Liver (tissue), 8 donors: ENCODE measurements at regions not wholly inside any gene's neighbourhood (a gene's known extent, or its start where the extent isn't known, plus 50 kb on each side); places are given as distances from the start of the nearest gene placed in this dataset.

ENCODE experiments used
- DNase-seq: peaks from one replicate; pipeline ENCODE4 v3.0.0-alpha.2; 2017; ENCODE audit warnings: low spot score
- H3K27ac ChIP-seq, 2 donors: one replicate each; pipeline ENCODE4 v1.7.0; 2013; ENCODE audit warnings: inconsistent platforms in 2 of 2, low read length in 2 of 2, control low read depth in 1 of 2, low read depth in 1 of 2, mild to moderate bottlenecking in 1 of 2
- H3K27me3 ChIP-seq, 4 donors: one replicate each; pipeline versions ENCODE4 v1.6.1 to v1.7.0; 2013; ENCODE audit warnings: low read length in 3 of 4, inconsistent platforms in 1 of 4, mild to moderate bottlenecking in 1 of 4, moderate library complexity in 1 of 4; ENCODE audit not compliant: control insufficient read depth in 4 of 4, insufficient read depth in 4 of 4
- H3K36me3 ChIP-seq, 4 donors: one replicate each; pipeline versions ENCODE4 v1.6.1 to v1.7.0; 2013; ENCODE audit warnings: low read length in 3 of 4, mild to moderate bottlenecking in 3 of 4, low read depth in 1 of 4, moderate library complexity in 1 of 4; ENCODE audit not compliant: control insufficient read depth in 4 of 4, insufficient read depth in 3 of 4
- H3K4me1 ChIP-seq, 4 donors: one replicate each; pipeline versions ENCODE4 v1.6.1 to v1.7.0; 2013; ENCODE audit warnings: low read length in 3 of 4, mild to moderate bottlenecking in 3 of 4, moderate library complexity in 1 of 4; ENCODE audit not compliant: control insufficient read depth in 4 of 4, insufficient read depth in 4 of 4
- H3K4me3 ChIP-seq, 3 donors: one replicate each; pipeline versions ENCODE4 v1.6.1 to v1.7.0; 2013; ENCODE audit warnings: low read length in 3 of 3, control low read depth in 1 of 3, low read depth in 1 of 3, mild to moderate bottlenecking in 1 of 3
- H3K9ac ChIP-seq, 2 donors: one replicate each; pipeline ENCODE4 v1.7.0; 2013; ENCODE audit warnings: low read length in 2 of 2, mild to moderate bottlenecking in 2 of 2, moderate library complexity in 2 of 2, control low read depth in 1 of 2, low read depth in 1 of 2
- H3K9me3 ChIP-seq, 4 donors: one replicate each; pipeline versions ENCODE4 v1.6.1 to v1.7.0; 2013; ENCODE audit warnings: low read length in 3 of 4; ENCODE audit not compliant: control insufficient read depth in 4 of 4
- EGR1 ChIP-seq, 2 donors: IDR thresholded peaks; 2 replicates each; pipeline ENCODE4 v1.6.1; 2016 to 2018; ENCODE audit warnings: antibody characterized with exemption in 2 of 2, low read depth in 2 of 2
- GABPA ChIP-seq, 2 donors: IDR thresholded peaks in 1 of 2; conservative IDR thresholded peaks in 1 of 2; 2 replicates each; pipeline ENCODE4 v1.6.1; 2016; ENCODE audit warnings: antibody characterized with exemption in 2 of 2, mild to moderate bottlenecking in 1 of 2, moderate library complexity in 1 of 2
- NR2F2 ChIP-seq: IDR thresholded peaks from 2 replicates; pipeline ENCODE4 v1.6.1; 2016; ENCODE audit warnings: antibody characterized with exemption
- RXRA ChIP-seq, 2 donors: IDR thresholded peaks; 2 replicates each; pipeline ENCODE4 v1.6.1; 2017 to 2018; ENCODE audit warnings: antibody characterized with exemption in 2 of 2, mild to moderate bottlenecking in 1 of 2
- SP1 ChIP-seq: IDR thresholded peaks from 2 replicates; pipeline ENCODE4 v1.6.1; 2018; ENCODE audit warnings: antibody characterized with exemption, mild to moderate bottlenecking
- YY1 ChIP-seq: IDR thresholded peaks from 2 replicates; pipeline ENCODE4 v1.6.1; 2016; ENCODE audit warnings: antibody characterized with exemption, mild to moderate bottlenecking
- WGBS: extraction: QIAGEN DNeasy Blood & Tissue Kit; methylation state at CpG from one replicate; pipeline ENCODE4 v1.1.7; 2013; 5-methylcytosine and 5-hydroxymethylcytosine counted together
- TF ChIP-seq, protein P1 (sequence below): IDR thresholded peaks from 2 replicates; pipeline ENCODE4 v1.6.1; 2016; ENCODE audit warnings: antibody characterized with exemption
- TF ChIP-seq, protein P2 (sequence below): IDR thresholded peaks from 2 replicates; pipeline ENCODE4 v1.6.1; 2016; ENCODE audit warnings: antibody characterized with exemption
- TF ChIP-seq, protein P3 (sequence below): IDR thresholded peaks from 2 replicates; pipeline ENCODE4 v1.6.1; 2016; ENCODE audit warnings: antibody characterized with exemption, mild to moderate bottlenecking
- TF ChIP-seq, protein P4 (sequence below): fragments of 150-350 bp; IDR thresholded peaks from 2 replicates; pipeline ENCODE4 v1.5.1; 2017; ENCODE audit warnings: improper control_type of control experiment, low read depth, low read length; ENCODE audit not compliant: missing input control
- TF ChIP-seq, protein P5 (sequence below): IDR thresholded peaks from 2 replicates; pipeline ENCODE4 v1.6.1; 2016; ENCODE audit warnings: antibody characterized with exemption
- donor health status: healthy.
- donor health status: healthy.
- donor health status: healthy.
- donor health status: healthy.
- donor health status: healthy.

DNA sequence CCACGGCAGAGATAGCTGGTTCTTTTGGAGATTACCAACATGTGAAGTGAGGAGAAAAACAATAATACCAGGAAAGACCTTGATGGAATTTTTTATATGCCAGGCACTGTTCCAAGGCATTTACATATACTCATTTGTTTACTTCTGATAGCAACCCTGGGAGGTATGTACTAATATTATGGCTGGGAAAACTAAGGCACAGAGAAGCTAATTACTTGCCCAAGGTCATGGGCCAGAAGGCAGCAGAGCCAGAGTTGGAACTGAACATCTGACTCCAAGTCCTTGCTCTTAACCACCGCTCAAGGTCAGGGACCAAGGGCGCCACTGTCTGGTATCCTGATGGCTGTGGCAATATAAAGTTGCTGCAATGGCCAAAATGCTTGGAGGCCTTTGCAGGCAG lies 97.0 kb upstream of the KCNG1 start:
- H3K4me1 ChIP-seq = no peaks in the 10 kb centered on the region
- no peaks in the 10 kb centered on the region for H3K36me3 ChIP-seq
- H3K9ac ChIP-seq = no peak overlapping the region
- no peaks in the 10 kb centered on the region for H3K9me3 ChIP-seq
- H3K4me3 ChIP-seq = no peak overlapping the region
- peaks cover 0 to 13% (median 2%) of the 10 kb centered on the region in 4 donors for H3K27me3 ChIP-seq
- no peak for DNase-seq
- WGBS = 81% methylated on average over 3 of the region's 3 CpGs
- no peak overlapping the region for H3K27ac ChIP-seq
- TF ChIP-seq, protein P1, sequence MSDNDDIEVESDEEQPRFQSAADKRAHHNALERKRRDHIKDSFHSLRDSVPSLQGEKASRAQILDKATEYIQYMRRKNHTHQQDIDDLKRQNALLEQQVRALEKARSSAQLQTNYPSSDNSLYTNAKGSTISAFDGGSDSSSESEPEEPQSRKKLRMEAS = no peak
- TF ChIP-seq EGR1 (IDR thresholded peaks at IDR 0.05; ENCODE audit: low read depth in 2 of 2) (no peak), YY1 (no peak)
- TF ChIP-seq, protein P2, sequence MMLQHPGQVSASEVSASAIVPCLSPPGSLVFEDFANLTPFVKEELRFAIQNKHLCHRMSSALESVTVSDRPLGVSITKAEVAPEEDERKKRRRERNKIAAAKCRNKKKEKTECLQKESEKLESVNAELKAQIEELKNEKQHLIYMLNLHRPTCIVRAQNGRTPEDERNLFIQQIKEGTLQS = no peak
- TF ChIP-seq, protein P3, sequence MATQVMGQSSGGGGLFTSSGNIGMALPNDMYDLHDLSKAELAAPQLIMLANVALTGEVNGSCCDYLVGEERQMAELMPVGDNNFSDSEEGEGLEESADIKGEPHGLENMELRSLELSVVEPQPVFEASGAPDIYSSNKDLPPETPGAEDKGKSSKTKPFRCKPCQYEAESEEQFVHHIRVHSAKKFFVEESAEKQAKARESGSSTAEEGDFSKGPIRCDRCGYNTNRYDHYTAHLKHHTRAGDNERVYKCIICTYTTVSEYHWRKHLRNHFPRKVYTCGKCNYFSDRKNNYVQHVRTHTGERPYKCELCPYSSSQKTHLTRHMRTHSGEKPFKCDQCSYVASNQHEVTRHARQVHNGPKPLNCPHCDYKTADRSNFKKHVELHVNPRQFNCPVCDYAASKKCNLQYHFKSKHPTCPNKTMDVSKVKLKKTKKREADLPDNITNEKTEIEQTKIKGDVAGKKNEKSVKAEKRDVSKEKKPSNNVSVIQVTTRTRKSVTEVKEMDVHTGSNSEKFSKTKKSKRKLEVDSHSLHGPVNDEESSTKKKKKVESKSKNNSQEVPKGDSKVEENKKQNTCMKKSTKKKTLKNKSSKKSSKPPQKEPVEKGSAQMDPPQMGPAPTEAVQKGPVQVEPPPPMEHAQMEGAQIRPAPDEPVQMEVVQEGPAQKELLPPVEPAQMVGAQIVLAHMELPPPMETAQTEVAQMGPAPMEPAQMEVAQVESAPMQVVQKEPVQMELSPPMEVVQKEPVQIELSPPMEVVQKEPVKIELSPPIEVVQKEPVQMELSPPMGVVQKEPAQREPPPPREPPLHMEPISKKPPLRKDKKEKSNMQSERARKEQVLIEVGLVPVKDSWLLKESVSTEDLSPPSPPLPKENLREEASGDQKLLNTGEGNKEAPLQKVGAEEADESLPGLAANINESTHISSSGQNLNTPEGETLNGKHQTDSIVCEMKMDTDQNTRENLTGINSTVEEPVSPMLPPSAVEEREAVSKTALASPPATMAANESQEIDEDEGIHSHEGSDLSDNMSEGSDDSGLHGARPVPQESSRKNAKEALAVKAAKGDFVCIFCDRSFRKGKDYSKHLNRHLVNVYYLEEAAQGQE = no peak

DNA sequence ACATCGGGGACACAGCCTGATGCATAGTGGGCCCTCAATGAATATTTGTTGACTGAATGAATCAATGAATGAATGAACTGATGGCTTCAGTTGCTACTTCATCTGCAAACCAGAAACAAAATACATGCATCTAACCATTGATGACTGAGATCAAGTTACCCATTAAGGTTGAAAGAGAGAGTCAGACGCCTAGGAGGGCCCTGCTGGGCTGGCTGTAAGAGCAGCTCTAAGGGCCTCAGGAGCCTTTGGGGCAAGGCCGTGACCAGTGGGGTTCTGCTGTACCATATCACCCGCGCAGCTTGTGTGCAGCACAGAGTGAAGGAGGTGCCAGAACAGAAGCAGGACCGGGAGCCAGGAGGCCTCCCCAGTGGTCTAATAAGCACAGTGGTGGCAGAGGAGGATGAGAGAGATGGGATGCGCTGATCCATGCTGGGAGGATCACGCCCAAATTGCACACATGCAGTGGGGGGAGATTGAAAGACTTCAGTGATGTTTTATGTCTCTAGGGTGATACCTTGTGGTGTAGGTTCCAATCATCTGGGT lies 96.1 kb upstream of the KCNG1 start:
- Histone ChIP-seq H3K9me3 (no peaks in the 10 kb centered on the region), H3K27me3 (peaks cover 0 to 13% (median 2%) of the 10 kb centered on the region in 4 donors), H3K4me3 (no peak overlapping the region), H3K4me1 (no peaks in the 10 kb centered on the region), H3K36me3 (no peaks in the 10 kb centered on the region), H3K27ac (no peak overlapping the region), H3K9ac (no peak overlapping the region)
- no peak for DNase-seq
- 90% methylated on average over 8 of the region's 8 CpGs for whole genome bisulfite sequencing
- no peak for TF ChIP-seq EGR1 (IDR thresholded peaks at IDR 0.05; ENCODE audit: low read depth in 2 of 2)
- TF ChIP-seq SP1 = no peak
- TF ChIP-seq, protein P1 = no peak
- no peak for TF ChIP-seq RXRA (IDR thresholded peaks at IDR 0.05)
- TF ChIP-seq, protein P2 = no peak
- no peak for TF ChIP-seq NR2F2
- TF ChIP-seq, protein P4, sequence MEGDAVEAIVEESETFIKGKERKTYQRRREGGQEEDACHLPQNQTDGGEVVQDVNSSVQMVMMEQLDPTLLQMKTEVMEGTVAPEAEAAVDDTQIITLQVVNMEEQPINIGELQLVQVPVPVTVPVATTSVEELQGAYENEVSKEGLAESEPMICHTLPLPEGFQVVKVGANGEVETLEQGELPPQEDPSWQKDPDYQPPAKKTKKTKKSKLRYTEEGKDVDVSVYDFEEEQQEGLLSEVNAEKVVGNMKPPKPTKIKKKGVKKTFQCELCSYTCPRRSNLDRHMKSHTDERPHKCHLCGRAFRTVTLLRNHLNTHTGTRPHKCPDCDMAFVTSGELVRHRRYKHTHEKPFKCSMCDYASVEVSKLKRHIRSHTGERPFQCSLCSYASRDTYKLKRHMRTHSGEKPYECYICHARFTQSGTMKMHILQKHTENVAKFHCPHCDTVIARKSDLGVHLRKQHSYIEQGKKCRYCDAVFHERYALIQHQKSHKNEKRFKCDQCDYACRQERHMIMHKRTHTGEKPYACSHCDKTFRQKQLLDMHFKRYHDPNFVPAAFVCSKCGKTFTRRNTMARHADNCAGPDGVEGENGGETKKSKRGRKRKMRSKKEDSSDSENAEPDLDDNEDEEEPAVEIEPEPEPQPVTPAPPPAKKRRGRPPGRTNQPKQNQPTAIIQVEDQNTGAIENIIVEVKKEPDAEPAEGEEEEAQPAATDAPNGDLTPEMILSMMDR = no peak
- TF ChIP-seq GABPA (IDR thresholded peaks at IDR 0.05 in 1 of 2, conservative IDR thresholded peaks at IDR 0.05 in 1 of 2) = no peak
- TF ChIP-seq, protein P5, sequence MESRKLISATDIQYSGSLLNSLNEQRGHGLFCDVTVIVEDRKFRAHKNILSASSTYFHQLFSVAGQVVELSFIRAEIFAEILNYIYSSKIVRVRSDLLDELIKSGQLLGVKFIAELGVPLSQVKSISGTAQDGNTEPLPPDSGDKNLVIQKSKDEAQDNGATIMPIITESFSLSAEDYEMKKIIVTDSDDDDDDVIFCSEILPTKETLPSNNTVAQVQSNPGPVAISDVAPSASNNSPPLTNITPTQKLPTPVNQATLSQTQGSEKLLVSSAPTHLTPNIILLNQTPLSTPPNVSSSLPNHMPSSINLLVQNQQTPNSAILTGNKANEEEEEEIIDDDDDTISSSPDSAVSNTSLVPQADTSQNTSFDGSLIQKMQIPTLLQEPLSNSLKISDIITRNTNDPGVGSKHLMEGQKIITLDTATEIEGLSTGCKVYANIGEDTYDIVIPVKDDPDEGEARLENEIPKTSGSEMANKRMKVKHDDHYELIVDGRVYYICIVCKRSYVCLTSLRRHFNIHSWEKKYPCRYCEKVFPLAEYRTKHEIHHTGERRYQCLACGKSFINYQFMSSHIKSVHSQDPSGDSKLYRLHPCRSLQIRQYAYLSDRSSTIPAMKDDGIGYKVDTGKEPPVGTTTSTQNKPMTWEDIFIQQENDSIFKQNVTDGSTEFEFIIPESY = no peak
